Neural progenitor cell (in vitro differentiated cells): ENCODE measurements at regions not wholly inside any gene's neighbourhood (a gene's known extent, or its start where the extent isn't known, plus 50 kb on each side); places are given as distances from the start of the nearest gene placed in this dataset.

ENCODE experiments used
- CTCF ChIP-seq: fragments of 200-600 bp; sonication (generic); IDR thresholded peaks from 2 replicates; pipeline ENCODE4 v1.5.1; 2017; ENCODE audit warnings: antibody characterized with exemption, mild to moderate bottlenecking
- EZH2phosphoT487 ChIP-seq: fragments of 200-600 bp; sonication (generic); IDR thresholded peaks from 2 replicates; pipeline ENCODE4 v1.6.1; 2017; ENCODE audit warnings: antibody characterized with exemption

GRCh38 chr9:124087226-124087625, 75.7 kb downstream of the LHX2 start:
- no peak for TF ChIP-seq EZH2phosphoT487
- no peak for TF ChIP-seq CTCF
